ENCODE measurements at regions not wholly inside any gene's neighbourhood (a gene's known extent, or its start where the extent isn't known, plus 50 kb on each side); places are given as distances from the start of the nearest gene placed in this dataset.

DNA sequence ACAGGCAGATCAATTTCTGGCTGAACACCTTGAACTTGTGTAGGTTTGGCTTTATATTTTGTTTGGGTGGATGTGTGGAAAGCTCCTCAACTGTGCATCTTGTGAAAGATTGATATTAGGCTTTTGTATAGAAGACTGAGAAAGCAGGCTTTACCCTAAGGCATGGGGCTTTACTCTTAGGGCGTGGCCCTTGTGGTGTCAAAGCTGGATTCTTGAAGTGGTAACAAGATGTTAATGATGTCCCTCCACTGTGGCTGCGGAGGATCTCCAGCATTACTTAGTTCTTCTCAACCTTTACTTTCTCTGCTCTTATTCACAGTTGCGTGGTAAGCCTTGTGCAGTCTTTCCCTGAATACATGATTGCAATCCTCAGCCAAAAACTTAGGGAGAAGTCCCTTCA lies 54.1 kb upstream of the HECTD2 start:
- TF ChIP-seq POLR2A (IDR thresholded peaks at IDR 0.05; ENCODE audit: low read depth, low read length) (no peak), TAF1 (IDR thresholded peaks at IDR 0.05; ENCODE audit: low read depth, low read length) (no peak), POU2F2 (IDR thresholded peaks at IDR 0.05; ENCODE audit: low read depth, low read length) (no peak), POLR2AphosphoS5 (IDR thresholded peaks at IDR 0.05; ENCODE audit: low read depth, low read length) (no peak)
